Neural progenitor cell (in vitro differentiated cells): ENCODE measurements at regions not wholly inside any gene's neighbourhood (a gene's known extent, or its start where the extent isn't known, plus 50 kb on each side); places are given as distances from the start of the nearest gene placed in this dataset.

ENCODE experiments used
- CTCF ChIP-seq: fragments of 200-600 bp; sonication (generic); IDR thresholded peaks from 2 replicates; pipeline ENCODE4 v1.5.1; 2017; ENCODE audit warnings: antibody characterized with exemption, mild to moderate bottlenecking
- EZH2phosphoT487 ChIP-seq: fragments of 200-600 bp; sonication (generic); IDR thresholded peaks from 2 replicates; pipeline ENCODE4 v1.6.1; 2017; ENCODE audit warnings: antibody characterized with exemption

- TF ChIP-seq CTCF (no peak), EZH2phosphoT487 (no peak)
These were observed 841.4 kb upstream of the NR2F2 start for GRCh38 chr15:95489103-95489502.
